Lower leg skin (tissue), 4 donors: ENCODE measurements at regions not wholly inside any gene's neighbourhood (a gene's known extent, or its start where the extent isn't known, plus 50 kb on each side); places are given as distances from the start of the nearest gene placed in this dataset.

Source experiments
- DNase-seq, 2 donors: peaks; one replicate each; pipeline ENCODE4 v3.0.0-alpha.2; 2019; ENCODE audit warnings: low spot score in 2 of 2
- H3K4me3 ChIP-seq: fragments of 200-600 bp; sonication (generic); 2 replicates; pipeline ENCODE4 v1.5.1; 2017; ENCODE audit warnings: mild to moderate bottlenecking, low read depth; ENCODE audit not compliant: poor library complexity, severe bottlenecking
- CTCF ChIP-seq, 3 donors: fragments of 450-650 bp; IDR thresholded peaks; one replicate each; pipeline ENCODE4 v1.5.1; 2016; ENCODE audit warnings: antibody characterized with exemption in 3 of 3, mild to moderate bottlenecking in 3 of 3, moderate library complexity in 2 of 3
- POLR2A ChIP-seq, 2 donors: fragments of 450-650 bp; IDR thresholded peaks; one replicate each; pipeline ENCODE4 v1.6.1; 2016 to 2017; ENCODE audit warnings: antibody characterized with exemption in 2 of 2, mild to moderate bottlenecking in 1 of 2, moderate library complexity in 1 of 2
- WGBS, 2 donors: methylation state at CpG; one replicate each; pipeline ENCODE4 v1.1.5; 2018; 5-methylcytosine and 5-hydroxymethylcytosine counted together
- intact Hi-C: fragments of 100-400 bp; cut with DNase I; formaldehyde crosslinking; loops from one replicate; pipeline ENCODE4 v1.15.0; 2023; ENCODE audit warnings: low total_unique reads

- intact Hi-C loops, result no loop called here
- no peak for DNase-seq
- H3K4me3 ChIP-seq, result no peak overlapping the region
- TF ChIP-seq CTCF (IDR thresholded peaks at IDR 0.05) (no peak), POLR2A (IDR thresholded peaks at IDR 0.05) (no peak)
- whole genome bisulfite sequencing, 2 donors, result 65 to 88% methylated on average over 4 of the region's 4 CpGs
Observed at GRCh38 chr1:80624682-80625081, 1176.1 kb upstream of the ADGRL2 start.

DNA sequence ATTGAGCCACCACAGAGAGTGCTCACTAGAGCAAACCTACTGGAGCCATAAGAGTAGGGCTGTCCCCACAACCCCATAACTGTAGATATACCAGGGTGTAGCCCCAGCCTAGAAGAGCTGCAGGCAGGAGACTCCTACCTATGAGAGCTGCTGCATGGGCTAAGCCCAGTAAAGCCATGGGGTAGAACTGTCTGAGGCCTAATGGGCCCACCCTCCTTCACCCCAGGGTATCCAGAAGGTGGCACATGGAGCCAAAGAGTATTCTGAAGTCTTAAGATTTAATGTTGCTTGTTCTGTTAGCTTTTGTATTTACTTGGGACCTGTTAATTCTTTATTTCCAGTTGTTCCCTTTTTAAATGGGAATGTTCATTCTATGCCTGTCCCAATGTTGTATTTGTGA lies 1193.7 kb upstream of the ADGRL2 start:
- intact Hi-C loops, result no loop called here

DNA sequence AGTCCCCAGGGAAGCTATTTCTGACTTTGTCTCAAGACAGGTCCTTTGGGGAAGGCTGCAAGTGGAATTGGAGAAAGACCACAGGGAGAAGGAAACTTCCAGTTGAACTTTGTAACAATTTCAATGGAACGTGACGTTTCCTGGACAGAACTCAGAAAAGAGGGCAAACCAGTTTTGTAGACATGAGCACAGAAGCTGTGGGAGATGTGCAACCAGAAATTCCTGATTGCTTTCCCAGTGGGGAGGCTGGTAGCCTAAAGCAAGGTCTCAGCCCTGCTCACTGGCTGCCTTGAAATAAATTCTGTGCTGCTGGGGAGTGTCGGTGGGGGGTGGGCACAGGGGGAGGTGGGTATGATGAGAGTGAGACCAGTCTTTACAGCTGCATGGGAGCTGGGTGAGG lies 1206.7 kb upstream of the ADGRL2 start:
- no peak overlapping the region for H3K4me3 ChIP-seq
- no peak for DNase-seq
- no peak for TF ChIP-seq CTCF (IDR thresholded peaks at IDR 0.05)
- no peak for TF ChIP-seq POLR2A (IDR thresholded peaks at IDR 0.05)
- intact Hi-C loops, result no loop called here
- whole genome bisulfite sequencing, 2 donors, result 57 to 68% methylated on average over 3 of the region's 3 CpGs

More for the DNA sequence above, 1193.7 kb upstream of the ADGRL2 start:
- DNase-seq, result no peak
- H3K4me3 ChIP-seq, result no peak overlapping the region
- TF ChIP-seq POLR2A (IDR thresholded peaks at IDR 0.05) (no peak), CTCF (IDR thresholded peaks at IDR 0.05) (no peak)

GRCh38 chr1:80593197-80593596 lies 1207.5 kb upstream of the ADGRL2 start:
- intact Hi-C loops, result no loop called here
- no peak for DNase-seq
- whole genome bisulfite sequencing, 2 donors, result 88 to 92% methylated on average over 4 of the region's 4 CpGs

DNA sequence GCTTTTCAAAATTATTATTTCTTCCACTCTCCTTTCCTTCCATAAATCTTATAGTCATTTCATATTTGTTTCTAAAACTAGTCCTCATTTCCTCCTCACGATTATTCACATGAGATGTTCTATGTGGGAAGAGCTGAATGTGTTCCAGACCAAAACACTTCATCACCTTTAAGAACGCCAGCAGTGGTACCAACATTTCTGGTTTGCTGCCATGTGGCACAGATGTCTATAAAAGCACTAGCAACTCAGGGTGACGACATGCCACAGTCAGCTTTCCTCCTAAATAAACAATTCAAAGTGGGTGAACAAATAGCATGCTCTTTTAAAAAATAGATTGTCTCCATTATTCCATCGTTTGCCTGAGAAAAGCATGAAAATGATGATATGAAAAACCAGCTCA lies 1217.8 kb upstream of the ADGRL2 start:
- no peak overlapping the region for H3K4me3 ChIP-seq
- no peak for DNase-seq
- TF ChIP-seq POLR2A (IDR thresholded peaks at IDR 0.05) (no peak), CTCF (IDR thresholded peaks at IDR 0.05) (no peak)
- intact Hi-C loops, result no loop called here
- WGBS, 2 donors, result 48 to 52% methylated on average over 4 of the region's 4 CpGs

More at GRCh38 chr1:80593197-80593596, 1207.5 kb upstream of the ADGRL2 start:
- no peak overlapping the region for H3K4me3 ChIP-seq
- no peak for TF ChIP-seq CTCF (IDR thresholded peaks at IDR 0.05)
- TF ChIP-seq POLR2A (IDR thresholded peaks at IDR 0.05), result no peak

DNA sequence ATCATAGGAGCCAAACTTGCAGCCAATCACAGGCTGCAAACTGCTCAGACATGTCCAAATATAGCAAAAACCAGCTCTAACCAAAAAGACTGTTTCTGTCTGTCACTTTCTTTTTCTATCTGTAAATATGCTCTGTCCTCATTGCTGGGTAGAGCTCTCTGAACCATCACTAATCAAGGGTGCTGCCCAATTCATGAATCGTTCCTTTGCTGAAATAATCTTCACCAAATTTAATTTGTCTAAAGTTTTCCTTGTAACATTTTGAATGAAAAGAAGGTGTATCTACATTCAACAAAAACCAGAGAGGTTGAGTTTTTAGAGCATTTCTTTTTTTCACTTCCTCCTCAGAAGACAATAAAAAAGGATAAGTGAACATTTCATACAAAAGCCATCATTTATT lies 1221.7 kb upstream of the ADGRL2 start:
- intact Hi-C loops, result no loop called here
- WGBS, 2 donors, result 86% methylated on average over 1 of the region's 1 CpG
- TF ChIP-seq POLR2A (IDR thresholded peaks at IDR 0.05) (no peak), CTCF (IDR thresholded peaks at IDR 0.05) (no peak)
- H3K4me3 ChIP-seq, result no peak overlapping the region
- DNase-seq, result no peak
